Neural cell (in vitro differentiated cells): ENCODE measurements at regions not wholly inside any gene's neighbourhood (a gene's known extent, or its start where the extent isn't known, plus 50 kb on each side); places are given as distances from the start of the nearest gene placed in this dataset.

Source experiments
- H2AFZ ChIP-seq: fragments of 200-600, 300-800 bp; sonication (generic), shearing (Covaris generic); 2 replicates; pipeline ENCODE4 v1.6.0; 2014; ENCODE audit warnings: low read depth, mild to moderate bottlenecking, antibody characterized with exemption, low read length, moderate library complexity
- H3F3A ChIP-seq: fragments of 200-600 bp; shearing (Covaris generic); 2 replicates; pipeline ENCODE4 v1.6.1; 2016; ENCODE audit warnings: mild to moderate bottlenecking, moderate library complexity, mixed read lengths, antibody characterized with exemption, low read length; ENCODE audit not compliant: insufficient read depth, poor library complexity, severe bottlenecking
- H3K27ac ChIP-seq: fragments of 200-600, 300-800 bp; sonication (generic), shearing (Covaris generic); 2 replicates; pipeline ENCODE4 v1.5.1; 2014; ENCODE audit warnings: mild to moderate bottlenecking, low read length, moderate library complexity
- H3K27me3 ChIP-seq: fragments of 300-800, 200-600 bp; sonication (generic), shearing (Covaris generic); 2 replicates; pipeline ENCODE4 v1.6.0; 2014; ENCODE audit warnings: mild to moderate bottlenecking, low read depth, low read length, moderate library complexity; ENCODE audit not compliant: insufficient read depth
- H3K36me3 ChIP-seq: fragments of 300-800, 200-600 bp; sonication (generic), shearing (Covaris generic); 2 replicates; pipeline ENCODE4 v1.5.1; 2014; ENCODE audit warnings: mild to moderate bottlenecking, antibody characterized with exemption, low read length, moderate library complexity; ENCODE audit not compliant: insufficient read depth
- H3K4me2 ChIP-seq: fragments of 300-800, 200-600 bp; sonication (generic), shearing (Covaris generic); 2 replicates; pipeline ENCODE4 v1.6.0; 2014; ENCODE audit warnings: mild to moderate bottlenecking, low read length
- H3K4me3 ChIP-seq: fragments of 300-800, 200-600 bp; sonication (generic), shearing (Covaris generic); 2 replicates; pipeline ENCODE4 v1.5.1; 2014; ENCODE audit warnings: mild to moderate bottlenecking, low read length, moderate library complexity
- H3K79me2 ChIP-seq: fragments of 200-600 bp; shearing (Covaris generic); replicated peaks from 2 replicates; pipeline ENCODE4 v1.6.0; 2014; ENCODE audit warnings: mild to moderate bottlenecking, low read length, moderate library complexity; ENCODE audit not compliant: insufficient read depth
- H3K9ac ChIP-seq: fragments of 300-800, 200-600 bp; sonication (generic), shearing (Covaris generic); 2 replicates; pipeline ENCODE4 v1.6.1; 2016; ENCODE audit warnings: mild to moderate bottlenecking, low read length, mixed read lengths
- H3K9me2 ChIP-seq: fragments of 200-600 bp; shearing (Covaris generic); 2 replicates; pipeline ENCODE4 v1.6.1; 2016; ENCODE audit warnings: mild to moderate bottlenecking, low read length, mixed read lengths; ENCODE audit not compliant: insufficient read depth
- H3K9me3 ChIP-seq: fragments of 200-600, 300-800 bp; sonication (generic), shearing (Covaris generic); 2 replicates; pipeline ENCODE4 v1.6.1; 2016; ENCODE audit warnings: mild to moderate bottlenecking, mixed run types, low read length, moderate library complexity, mixed read lengths
- H4K20me1 ChIP-seq: fragments of 200-600 bp; shearing (Covaris generic); 2 replicates; pipeline ENCODE4 v1.6.1; 2016; ENCODE audit warnings: mild to moderate bottlenecking, mixed run types; ENCODE audit not compliant: insufficient read depth
- CTCF ChIP-seq: fragments of 450-650 bp; IDR thresholded peaks from 2 replicates; pipeline ENCODE4 v1.5.1; 2014; ENCODE audit warnings: antibody characterized with exemption, mild to moderate bottlenecking, moderate library complexity; ENCODE audit not compliant: poor library complexity, severe bottlenecking
- EP300 ChIP-seq: fragments of 450-650 bp; conservative IDR thresholded peaks from 2 replicates; pipeline ENCODE4 v1.6.1; 2014; ENCODE audit warnings: antibody characterized with exemption, mild to moderate bottlenecking, moderate library complexity; ENCODE audit not compliant: poor library complexity, severe bottlenecking
- EZH2 ChIP-seq: fragments of 200-600, 300-800 bp; shearing (Covaris generic), sonication (generic); IDR thresholded peaks from 2 replicates; pipeline ENCODE4 v1.6.1; 2014; ENCODE audit warnings: antibody characterized with exemption, low read length, borderline replicate concordance, mild to moderate bottlenecking; ENCODE audit not compliant: insufficient read depth, poor library complexity, severe bottlenecking
- MXI1 ChIP-seq: fragments of 450-650 bp; conservative IDR thresholded peaks from 2 replicates; pipeline ENCODE4 v1.6.1; 2014; ENCODE audit warnings: antibody characterized with exemption, mild to moderate bottlenecking; ENCODE audit not compliant: poor library complexity, severe bottlenecking
- POLR2AphosphoS5 ChIP-seq: IDR thresholded peaks from 2 replicates; pipeline ENCODE4 v1.6.1; 2012
- RAD21 ChIP-seq: fragments of 450-650 bp; conservative IDR thresholded peaks from 2 replicates; pipeline ENCODE4 v1.6.1; 2014; ENCODE audit warnings: antibody characterized with exemption, mild to moderate bottlenecking, moderate library complexity
- REST ChIP-seq: IDR thresholded peaks from 2 replicates; pipeline ENCODE4 v1.6.1; 2012; ENCODE audit warnings: borderline replicate concordance
- SMC3 ChIP-seq: fragments of 450-650 bp; conservative IDR thresholded peaks from 2 replicates; pipeline ENCODE4 v1.6.1; 2014; ENCODE audit warnings: antibody characterized with exemption, mild to moderate bottlenecking, moderate library complexity; ENCODE audit not compliant: poor library complexity
- TAF1 ChIP-seq: IDR thresholded peaks from 2 replicates; pipeline ENCODE4 v1.6.1; 2012; ENCODE audit warnings: low read depth

- TF ChIP-seq RAD21 (no peak), SMC3 (no peak), POLR2AphosphoS5 (no peak), REST (no peak), EZH2 (no peak), MXI1 (no peak), TAF1 (no peak), EP300 (no peak), CTCF (no peak)
- Histone ChIP-seq H2AFZ (no peak overlapping the region), H3K4me3 (no peak overlapping the region), H3K9ac (no peak overlapping the region), H3K79me2 (no peaks in the 10 kb centered on the region), H3K36me3 (no peaks in the 10 kb centered on the region), H3F3A (no peaks in the 10 kb centered on the region), H3K27ac (no peak overlapping the region), H4K20me1 (no peaks in the 10 kb centered on the region), H3K9me2 (no peaks in the 10 kb centered on the region), H3K27me3 (no peaks in the 10 kb centered on the region), H3K4me2 (no peak overlapping the region), H3K9me3 (peaks cover 5% of the 10 kb centered on the region)
These were observed 366.1 kb upstream of the MPDZ start for GRCh38 chr9:13645557-13645956.

GRCh38 chr9:13644675-13645074 lies 365.2 kb upstream of the MPDZ start:
- Histone ChIP-seq H4K20me1 (no peaks in the 10 kb centered on the region), H3K9ac (no peak overlapping the region), H3K4me3 (no peak overlapping the region), H3K9me3 (peaks cover 5% of the 10 kb centered on the region), H3K9me2 (no peaks in the 10 kb centered on the region), H3K27ac (no peak overlapping the region), H2AFZ (no peak overlapping the region), H3F3A (no peaks in the 10 kb centered on the region), H3K27me3 (no peaks in the 10 kb centered on the region), H3K79me2 (no peaks in the 10 kb centered on the region), H3K36me3 (no peaks in the 10 kb centered on the region), H3K4me2 (no peak overlapping the region)
- TF ChIP-seq MXI1 (no peak), SMC3 (no peak)

- Histone ChIP-seq H3K36me3 (no peaks in the 10 kb centered on the region), H2AFZ (no peak overlapping the region), H3K9me2 (no peaks in the 10 kb centered on the region), H4K20me1 (no peaks in the 10 kb centered on the region), H3K4me3 (no peak overlapping the region), H3K9me3 (no peaks in the 10 kb centered on the region), H3F3A (no peaks in the 10 kb centered on the region), H3K79me2 (no peaks in the 10 kb centered on the region), H3K27me3 (no peaks in the 10 kb centered on the region), H3K27ac (no peak overlapping the region), H3K9ac (no peak overlapping the region), H3K4me2 (no peak overlapping the region)
- TF ChIP-seq MXI1 (no peak), REST (no peak), TAF1 (no peak), RAD21 (no peak), SMC3 (no peak), POLR2AphosphoS5 (no peak), CTCF (no peak), EP300 (no peak), EZH2 (no peak)
These were observed 363.2 kb upstream of the MPDZ start for GRCh38 chr9:13642646-13643045.
